A549 (cell line): ENCODE measurements at regions not wholly inside any gene's neighbourhood (a gene's known extent, or its start where the extent isn't known, plus 50 kb on each side); places are given as distances from the start of the nearest gene placed in this dataset.

Source experiments
- ATAC-seq, 2 experiments: fragments of 200-7000 bp in 1 of 2; fragments of >200 bp in 1 of 2; cut with Nextera tagmentation in 1 of 2; cut with Tn5 transposase in 1 of 2; 3 replicates each; pipeline versions ENCODE4 v1.8.0 to v1.9.1; 2018 to 2020; ENCODE audit warnings: mild to moderate bottlenecking in 1 of 2, moderate library complexity in 1 of 2
- CTCF ChIA-PET: fragments of 300-600 bp; sonication (Branson Sonifier 250); formaldehyde crosslinking; extraction: SDS; loops from one replicate; lab custom pipeline; 2021; ENCODE audit warnings: antibody characterized with exemption, inconsistent platforms; lab: Yijun Ruan, JAX
- POLR2A ChIA-PET: fragments of 350-600 bp; formaldehyde crosslinking; extraction: SDS; loops from one replicate; lab custom pipeline; 2021; ENCODE audit warnings: antibody characterized with exemption, inconsistent platforms; lab: Yijun Ruan, JAX
- DNase-seq, 2 experiments: peaks; one replicate each; pipeline versions ENCODE4 v3.0.0 to v3.0.0-alpha.2; 2011 to 2016; ENCODE audit warnings: low read depth in 1 of 2, low spot score in 1 of 2
- FAIRE-seq: peaks from 2 replicates; lab custom pipeline; 2011; peaks lifted over from hg19 to GRCh38; lab: Jason Lieb, UNC
- H3K27ac ChIP-seq, 2 experiments: fragments of >200 bp; sonication (Bioruptor Twin); formaldehyde crosslinking; 3 replicates each; pipeline ENCODE4 v1.5.1; 2016 to 2017
- H3K4me1 ChIP-seq: fragments of >200 bp; sonication (Bioruptor Twin); formaldehyde crosslinking; 3 replicates; pipeline ENCODE4 v1.6.1; 2016
- H3K4me2 ChIP-seq: fragments of >200 bp; sonication (Bioruptor Twin); formaldehyde crosslinking; 3 replicates; pipeline ENCODE4 v1.6.1; 2016
- H3K4me3 ChIP-seq: fragments of >200 bp; sonication (Bioruptor Twin); formaldehyde crosslinking; 3 replicates; pipeline ENCODE4 v1.5.1; 2016
- H3K9me3 ChIP-seq: fragments of >200 bp; sonication (Bioruptor Twin); formaldehyde crosslinking; 3 replicates; pipeline ENCODE4 v1.6.1; 2016
- CBX2 ChIP-seq: fragments of 200-600 bp; sonication (generic); IDR thresholded peaks from 2 replicates; pipeline ENCODE4 v1.6.1; 2016; ENCODE audit warnings: low read depth, mild to moderate bottlenecking, borderline replicate concordance
- CBX8 ChIP-seq: fragments of 200-600 bp; sonication (generic); IDR thresholded peaks from 2 replicates; pipeline ENCODE4 v1.6.1; 2016
- CHD2 ChIP-seq: fragments of 150-350 bp; IDR thresholded peaks from 2 replicates; pipeline ENCODE4 v1.6.1; 2014; ENCODE audit warnings: low read length; ENCODE audit not compliant: partially characterized antibody
- CHD4 ChIP-seq: fragments of 200-600 bp; sonication (generic); IDR thresholded peaks from 2 replicates; pipeline ENCODE4 v1.6.1; 2016; ENCODE audit warnings: antibody characterized with exemption, mild to moderate bottlenecking, borderline replicate concordance
- EHF ChIP-seq: fragments of 250-450 bp; sonication (Bioruptor Pico); IDR thresholded peaks from 2 replicates; pipeline ENCODE4 v1.5.0; 2020; ENCODE audit warnings: mild to moderate bottlenecking
- FOSL2 ChIP-seq, 2 experiments: fragments of 450-650 bp in 1 of 2; fragments of >200 bp in 1 of 2; sonication (Bioruptor Twin) in 1 of 2; formaldehyde crosslinking; IDR thresholded peaks; 2 replicates each; pipeline versions ENCODE4 v1.5.0 to v1.6.1; 2016 to 2020; ENCODE audit warnings: mild to moderate bottlenecking in 1 of 2, moderate library complexity in 1 of 2
- FOXS1 ChIP-seq: fragments of 250-450 bp; sonication (Bioruptor Pico); IDR thresholded peaks from 2 replicates; pipeline ENCODE4 v1.5.0; 2020; ENCODE audit warnings: mild to moderate bottlenecking, moderate library complexity
- HOXA7 ChIP-seq: fragments of 250-450 bp; sonication (Bioruptor Pico); IDR thresholded peaks from 2 replicates; pipeline ENCODE4 v1.5.0; 2020; ENCODE audit warnings: mild to moderate bottlenecking, moderate library complexity
- HOXB13 ChIP-seq: fragments of 250-450 bp; sonication (Bioruptor Pico); IDR thresholded peaks from 2 replicates; pipeline ENCODE4 v1.5.0; 2020; ENCODE audit warnings: low read depth, mild to moderate bottlenecking, moderate library complexity
- HOXB5 ChIP-seq: fragments of 250-450 bp; sonication (Bioruptor Pico); IDR thresholded peaks from 2 replicates; pipeline ENCODE4 v1.5.0; 2020; ENCODE audit warnings: mild to moderate bottlenecking, moderate library complexity
- JUN ChIP-seq, 2 experiments: fragments of >200 bp; sonication (Bioruptor Twin); formaldehyde crosslinking; IDR thresholded peaks; 2 replicates in 1 of 2; 3 replicates in 1 of 2; pipeline ENCODE4 v1.6.1; 2016 to 2017
- KDM5A ChIP-seq: fragments of 200-600 bp; sonication (generic); IDR thresholded peaks from 2 replicates; pipeline ENCODE4 v1.6.1; 2016; ENCODE audit warnings: antibody characterized with exemption, mild to moderate bottlenecking
- MYC ChIP-seq: IDR thresholded peaks from 2 replicates; pipeline ENCODE4 v1.6.1; 2012; ENCODE audit warnings: mild to moderate bottlenecking, inconsistent platforms, low read length, improper control_type of control experiment, borderline replicate concordance
- PHF8 ChIP-seq: fragments of 200-600 bp; sonication (generic); IDR thresholded peaks from 2 replicates; pipeline ENCODE4 v1.6.1; 2016; ENCODE audit warnings: low read depth, mild to moderate bottlenecking, antibody characterized with exemption, moderate library complexity, borderline replicate concordance
- POLR2A ChIP-seq: IDR thresholded peaks from 2 replicates; pipeline ENCODE4 v1.6.1; 2012; ENCODE audit warnings: mild to moderate bottlenecking, low read length
- RCOR1 ChIP-seq: fragments of 150-350 bp; IDR thresholded peaks from 2 replicates; pipeline ENCODE4 v1.6.1; 2014; ENCODE audit warnings: antibody characterized with exemption, low read length, low read depth
- RFX5 ChIP-seq: fragments of 450-650 bp; IDR thresholded peaks from 2 replicates; pipeline ENCODE4 v1.7.1; 2014; ENCODE audit warnings: antibody characterized with exemption, mild to moderate bottlenecking, moderate library complexity
- SMC3 ChIP-seq: fragments of >200 bp; sonication (Bioruptor Twin); formaldehyde crosslinking; IDR thresholded peaks from 3 replicates; pipeline ENCODE4 v1.6.1; 2018; ENCODE audit warnings: inconsistent platforms
- TP53 ChIP-seq: fragments of 250-450 bp; sonication (Bioruptor Pico); IDR thresholded peaks from 2 replicates; pipeline ENCODE4 v1.5.0; 2021; ENCODE audit warnings: mild to moderate bottlenecking, moderate library complexity
- WGBS: methylation state at CpG from one replicate; pipeline ENCODE4 v1.1.6; 2017; ENCODE audit errors: missing lambda C conversion rate; 5-methylcytosine and 5-hydroxymethylcytosine counted together
- TF ChIP-seq, protein P1 (sequence below): IDR thresholded peaks from 2 replicates; pipeline ENCODE4 v1.6.1; 2012
- TF ChIP-seq, protein P2 (sequence below): fragments of 150-350 bp; IDR thresholded peaks from 2 replicates; pipeline ENCODE4 v1.6.1; 2014; ENCODE audit warnings: low read depth, mild to moderate bottlenecking, low read length
- TF ChIP-seq, protein P3 (sequence below): fragments of 250-450 bp; sonication (Bioruptor Pico); IDR thresholded peaks from 2 replicates; pipeline ENCODE4 v1.5.0; 2020; ENCODE audit warnings: low read depth, mild to moderate bottlenecking, moderate library complexity
- TF ChIP-seq, protein P4 (sequence below): fragments of 450-650 bp; IDR thresholded peaks from 2 replicates; pipeline ENCODE4 v1.6.1; 2014; ENCODE audit warnings: antibody characterized with exemption
- TF ChIP-seq, protein P5 (sequence below): fragments of >200 bp; sonication (Bioruptor Twin); formaldehyde crosslinking; IDR thresholded peaks from 2 replicates; pipeline ENCODE4 v1.6.1; 2016

DNA sequence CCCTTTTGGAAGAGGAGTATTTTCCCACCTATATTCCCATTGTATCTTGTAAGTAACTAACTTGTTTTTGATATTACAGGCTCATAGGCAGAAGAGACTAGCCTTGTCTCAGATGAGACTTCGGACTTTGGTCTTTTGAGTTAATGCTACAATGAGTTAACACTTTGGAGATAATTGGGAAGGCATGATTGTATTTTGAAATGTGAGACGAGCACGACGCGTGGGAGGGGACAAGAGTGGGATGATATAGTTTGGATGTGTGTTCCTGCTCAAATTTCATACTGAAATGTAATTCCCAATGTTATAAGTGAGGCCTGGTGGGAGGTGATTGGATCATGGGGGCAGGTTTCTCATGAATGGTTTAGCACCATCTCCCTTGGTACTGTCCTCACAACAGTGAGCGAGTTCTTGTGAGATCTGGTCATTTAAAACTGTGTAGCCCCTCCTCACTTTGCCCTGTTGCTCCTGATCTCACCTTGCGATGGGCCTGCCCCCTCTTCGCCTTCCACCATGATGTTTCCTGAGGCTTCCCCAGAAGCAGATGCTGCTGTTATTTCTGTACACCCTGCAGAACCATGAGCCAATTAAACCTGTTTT lies 721.5 kb upstream of the CTNND2 start:
- H3K27ac ChIP-seq, result no peak overlapping the region
- no peak for FAIRE-seq
- H3K4me1 ChIP-seq, result no peaks in the 10 kb centered on the region
- ATAC-seq, result no peak
- ChIA-PET POLR2A (no interaction called here), CTCF (no interaction called here)
- TF ChIP-seq, protein P1, sequence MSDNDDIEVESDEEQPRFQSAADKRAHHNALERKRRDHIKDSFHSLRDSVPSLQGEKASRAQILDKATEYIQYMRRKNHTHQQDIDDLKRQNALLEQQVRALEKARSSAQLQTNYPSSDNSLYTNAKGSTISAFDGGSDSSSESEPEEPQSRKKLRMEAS, result no peak
- TF ChIP-seq HOXB5 (CRISPR knock-in tag) (no peak), MYC (no peak), HOXA7 (CRISPR knock-in tag) (no peak), POLR2A (no peak), CHD2 (no peak), EHF (CRISPR knock-in tag) (no peak), SMC3 (no peak), CHD4 (no peak), FOSL2 (IDR thresholded peaks at IDR 0.05) (no peak), FOSL2 (CRISPR knock-in tag; IDR thresholded peaks at IDR 0.05) (no peak)
- TF ChIP-seq, protein P2, sequence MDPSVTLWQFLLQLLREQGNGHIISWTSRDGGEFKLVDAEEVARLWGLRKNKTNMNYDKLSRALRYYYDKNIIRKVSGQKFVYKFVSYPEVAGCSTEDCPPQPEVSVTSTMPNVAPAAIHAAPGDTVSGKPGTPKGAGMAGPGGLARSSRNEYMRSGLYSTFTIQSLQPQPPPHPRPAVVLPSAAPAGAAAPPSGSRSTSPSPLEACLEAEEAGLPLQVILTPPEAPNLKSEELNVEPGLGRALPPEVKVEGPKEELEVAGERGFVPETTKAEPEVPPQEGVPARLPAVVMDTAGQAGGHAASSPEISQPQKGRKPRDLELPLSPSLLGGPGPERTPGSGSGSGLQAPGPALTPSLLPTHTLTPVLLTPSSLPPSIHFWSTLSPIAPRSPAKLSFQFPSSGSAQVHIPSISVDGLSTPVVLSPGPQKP, result no peak
- TF ChIP-seq, protein P3, sequence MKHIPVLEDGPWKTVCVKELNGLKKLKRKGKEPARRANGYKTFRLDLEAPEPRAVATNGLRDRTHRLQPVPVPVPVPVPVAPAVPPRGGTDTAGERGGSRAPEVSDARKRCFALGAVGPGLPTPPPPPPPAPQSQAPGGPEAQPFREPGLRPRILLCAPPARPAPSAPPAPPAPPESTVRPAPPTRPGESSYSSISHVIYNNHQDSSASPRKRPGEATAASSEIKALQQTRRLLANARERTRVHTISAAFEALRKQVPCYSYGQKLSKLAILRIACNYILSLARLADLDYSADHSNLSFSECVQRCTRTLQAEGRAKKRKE (CRISPR knock-in tag), result no peak
- DNase-seq, result no peak
- no peak overlapping the region for H3K4me3 ChIP-seq
- H3K9me3 ChIP-seq, result no peaks in the 10 kb centered on the region
- H3K4me2 ChIP-seq, result no peak overlapping the region
- WGBS, result 26% methylated on average over 8 of the region's 8 CpGs

DNA sequence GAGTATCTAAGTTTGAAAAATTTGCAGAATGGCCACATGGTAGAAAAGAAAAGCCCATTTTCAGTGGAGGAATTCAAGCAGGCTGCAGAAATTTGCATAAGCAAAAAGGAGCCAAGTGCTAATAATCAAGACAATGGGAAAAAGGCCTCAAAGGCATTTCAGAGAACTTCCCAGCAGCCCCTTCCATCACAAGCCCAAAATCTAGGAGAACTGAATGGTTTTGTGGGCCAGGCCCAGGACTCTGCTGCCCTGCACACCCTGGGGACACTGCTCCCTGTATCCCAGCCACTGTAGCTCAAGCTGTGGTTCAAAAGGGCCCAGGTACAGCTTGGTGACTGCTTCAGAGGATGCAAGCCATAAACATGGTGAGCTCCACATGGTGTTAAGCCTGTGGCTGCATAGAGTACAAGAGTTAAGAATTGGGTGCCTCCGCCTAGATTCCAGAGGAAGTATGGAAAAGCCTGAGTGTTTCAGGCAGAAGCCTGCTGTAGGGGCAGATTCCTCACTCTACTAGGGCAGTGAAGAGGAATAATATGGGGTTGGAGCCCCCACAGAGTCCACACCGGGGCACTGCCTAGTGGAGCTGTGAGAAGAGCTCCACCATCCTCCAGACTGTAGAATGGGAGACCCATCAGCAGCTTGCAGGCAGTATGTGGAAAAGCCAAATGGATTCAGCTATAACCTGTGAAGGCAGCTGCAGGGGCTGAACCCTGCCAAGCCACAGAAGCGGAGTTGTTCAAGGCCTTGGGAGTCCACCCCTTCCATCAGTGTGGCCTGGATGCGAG lies 720.7 kb upstream of the CTNND2 start:
- Histone ChIP-seq H3K27ac (no peak overlapping the region), H3K4me2 (no peak overlapping the region), H3K4me3 (no peak overlapping the region), H3K9me3 (no peaks in the 10 kb centered on the region), H3K4me1 (no peaks in the 10 kb centered on the region)
- CTCF ChIA-PET, result no interaction called here
- TF ChIP-seq CBX8, result no peak
- TF ChIP-seq RCOR1, result no peak
- no peak for TF ChIP-seq PHF8
- TF ChIP-seq HOXB13 (CRISPR knock-in tag), result no peak
- no peak for TF ChIP-seq TP53 (CRISPR knock-in tag)
- FAIRE-seq (no peak), DNase-seq (no peak), ATAC-seq (no peak)
- POLR2A ChIA-PET, result no interaction called here
- 25% methylated on average over 4 of the region's 4 CpGs for WGBS

DNA sequence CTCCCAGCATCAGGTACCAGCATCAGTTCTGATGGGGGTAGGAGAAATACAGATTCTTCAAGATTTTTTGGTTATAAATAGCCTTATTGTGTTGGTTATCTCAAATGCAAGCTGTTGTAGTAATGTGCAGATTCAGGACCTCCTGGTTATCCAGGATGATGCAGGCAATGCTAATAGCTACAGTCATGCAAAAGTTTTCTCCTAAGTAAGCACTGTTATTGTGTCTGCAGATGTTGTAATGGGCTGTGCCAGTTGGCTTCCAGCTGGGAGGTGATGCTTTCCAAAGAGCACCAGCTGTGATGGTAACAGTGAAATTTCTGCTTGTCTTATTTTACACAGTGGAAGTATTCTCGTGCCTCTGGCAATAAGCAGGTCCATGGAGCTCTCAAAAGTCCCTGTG lies 719.2 kb upstream of the CTNND2 start:
- no peak for TF ChIP-seq HOXB13 (CRISPR knock-in tag)
- TF ChIP-seq FOXS1, result no peak
- TF ChIP-seq, protein P4, sequence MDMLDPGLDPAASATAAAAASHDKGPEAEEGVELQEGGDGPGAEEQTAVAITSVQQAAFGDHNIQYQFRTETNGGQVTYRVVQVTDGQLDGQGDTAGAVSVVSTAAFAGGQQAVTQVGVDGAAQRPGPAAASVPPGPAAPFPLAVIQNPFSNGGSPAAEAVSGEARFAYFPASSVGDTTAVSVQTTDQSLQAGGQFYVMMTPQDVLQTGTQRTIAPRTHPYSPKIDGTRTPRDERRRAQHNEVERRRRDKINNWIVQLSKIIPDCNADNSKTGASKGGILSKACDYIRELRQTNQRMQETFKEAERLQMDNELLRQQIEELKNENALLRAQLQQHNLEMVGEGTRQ, result no peak
- TF ChIP-seq POLR2A, result no peak
- TF ChIP-seq JUN (IDR thresholded peaks at IDR 0.05), result no peak
- TF ChIP-seq KDM5A, result no peak
- TF ChIP-seq RFX5, result no peak
- TF ChIP-seq TP53 (CRISPR knock-in tag), result no peak
- no peak for TF ChIP-seq CBX2
- TF ChIP-seq MYC, result no peak
- TF ChIP-seq, protein P5, sequence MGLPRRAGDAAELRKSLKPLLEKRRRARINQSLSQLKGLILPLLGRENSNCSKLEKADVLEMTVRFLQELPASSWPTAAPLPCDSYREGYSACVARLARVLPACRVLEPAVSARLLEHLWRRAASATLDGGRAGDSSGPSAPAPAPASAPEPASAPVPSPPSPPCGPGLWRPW, result no peak

More for the DNA sequence above, 719.2 kb upstream of the CTNND2 start:
- ChIA-PET CTCF (no interaction called here), POLR2A (no interaction called here)
- no peak overlapping the region for H3K27ac ChIP-seq
- no peak overlapping the region for H3K4me2 ChIP-seq
- DNase-seq, result no peak
- no peaks in the 10 kb centered on the region for H3K9me3 ChIP-seq
- no peak overlapping the region for H3K4me3 ChIP-seq
- no peaks in the 10 kb centered on the region for H3K4me1 ChIP-seq
- FAIRE-seq, result no peak
- 18% methylated on average over 1 of the region's 1 CpG for WGBS
- ATAC-seq, result no peak
